ENCODE measurements at regions not wholly inside any gene's neighbourhood (a gene's known extent, or its start where the extent isn't known, plus 50 kb on each side); places are given as distances from the start of the nearest gene placed in this dataset.

GRCh38 chr9:26054600-26055520, 376.6 kb upstream of the TUSC1 start:
- H3K9ac ChIP-seq, result no peak overlapping the region
- no peak for TF ChIP-seq Cebpa-rat (IDR thresholded peaks at IDR 0.05)
- H3K4me2 ChIP-seq, result no peak overlapping the region
- H3K4me3 ChIP-seq, result no peak overlapping the region
- no peaks in the 10 kb centered on the region for H3K36me3 ChIP-seq
- no peaks in the 10 kb centered on the region for H3K27me3 ChIP-seq
- no peaks in the 10 kb centered on the region for H3K9me3 ChIP-seq
- H3K27ac ChIP-seq, result no peak overlapping the region
- no peaks in the 10 kb centered on the region for H3K4me1 ChIP-seq
- H4K20me1 ChIP-seq, result no peaks in the 10 kb centered on the region

- Histone ChIP-seq H3K27me3 (no peaks in the 10 kb centered on the region), H3K4me3 (no peak overlapping the region), H3K9me3 (no peaks in the 10 kb centered on the region), H3K36me3 (no peaks in the 10 kb centered on the region), H3K27ac (no peak overlapping the region), H3K4me2 (no peak overlapping the region), H3K4me1 (no peaks in the 10 kb centered on the region), H3K9ac (no peak overlapping the region), H4K20me1 (no peaks in the 10 kb centered on the region)
- TF ChIP-seq Cebpa-rat (IDR thresholded peaks at IDR 0.05), result no peak
Observed at GRCh38 chr9:26053954-26054353, 375.7 kb upstream of the TUSC1 start.

- H3K36me3 ChIP-seq, result no peaks in the 10 kb centered on the region
- no peaks in the 10 kb centered on the region for H3K9me3 ChIP-seq
- H4K20me1 ChIP-seq, result no peaks in the 10 kb centered on the region
- H3K27me3 ChIP-seq, result no peaks in the 10 kb centered on the region
- no peak overlapping the region for H3K4me2 ChIP-seq
- H3K9ac ChIP-seq, result no peak overlapping the region
- H3K27ac ChIP-seq, result no peak overlapping the region
- H3K4me3 ChIP-seq, result no peak overlapping the region
- no peak for TF ChIP-seq Cebpa-rat (IDR thresholded peaks at IDR 0.05)
- H3K4me1 ChIP-seq, result no peaks in the 10 kb centered on the region
Observed at GRCh38 chr9:26043431-26043830, 365.2 kb upstream of the TUSC1 start.

- Histone ChIP-seq H3K4me3 (no peak overlapping the region), H3K27ac (no peak overlapping the region), H3K9ac (no peak overlapping the region), H3K9me3 (no peaks in the 10 kb centered on the region), H3K4me2 (no peak overlapping the region), H3K36me3 (no peaks in the 10 kb centered on the region), H4K20me1 (no peaks in the 10 kb centered on the region), H3K4me1 (no peaks in the 10 kb centered on the region), H3K27me3 (no peaks in the 10 kb centered on the region)
- TF ChIP-seq Cebpa-rat (IDR thresholded peaks at IDR 0.05), result no peak
Observed at GRCh38 chr9:26034786-26035185, 356.5 kb upstream of the TUSC1 start.

- Histone ChIP-seq H3K4me3 (no peak overlapping the region), H3K4me2 (no peak overlapping the region)
Observed at GRCh38 chr9:26033336-26033735, 355.1 kb upstream of the TUSC1 start.

GRCh38 chr9:26026423-26027100, 348.3 kb upstream of the TUSC1 start:
- Histone ChIP-seq H3K36me3 (no peaks in the 10 kb centered on the region), H3K4me3 (no peak overlapping the region), H3K9me3 (no peaks in the 10 kb centered on the region), H3K4me1 (no peaks in the 10 kb centered on the region), H3K27me3 (no peaks in the 10 kb centered on the region), H3K27ac (no peak overlapping the region), H3K9ac (no peak overlapping the region), H3K4me2 (no peak overlapping the region), H4K20me1 (no peaks in the 10 kb centered on the region)
- no peak for TF ChIP-seq Cebpa-rat (IDR thresholded peaks at IDR 0.05)

More at GRCh38 chr9:26033336-26033735, 355.1 kb upstream of the TUSC1 start:
- H3K36me3 ChIP-seq, result no peaks in the 10 kb centered on the region
- H3K4me1 ChIP-seq, result no peaks in the 10 kb centered on the region
- H3K9ac ChIP-seq, result no peak overlapping the region
- no peak for TF ChIP-seq Cebpa-rat (IDR thresholded peaks at IDR 0.05)
- H3K27ac ChIP-seq, result no peak overlapping the region
- no peaks in the 10 kb centered on the region for H4K20me1 ChIP-seq
- no peaks in the 10 kb centered on the region for H3K9me3 ChIP-seq
- no peaks in the 10 kb centered on the region for H3K27me3 ChIP-seq

GRCh38 chr9:26013199-26013598, 335.0 kb upstream of the TUSC1 start:
- TF ChIP-seq Cebpa-rat (IDR thresholded peaks at IDR 0.05), result no peak
- Histone ChIP-seq H3K4me1 (no peaks in the 10 kb centered on the region), H3K36me3 (no peaks in the 10 kb centered on the region), H3K4me2 (no peak overlapping the region), H3K9ac (no peak overlapping the region), H3K9me3 (no peaks in the 10 kb centered on the region), H3K27me3 (no peaks in the 10 kb centered on the region), H4K20me1 (no peaks in the 10 kb centered on the region), H3K4me3 (no peak overlapping the region), H3K27ac (no peak overlapping the region)

GRCh38 chr9:26012797-26013196, 334.6 kb upstream of the TUSC1 start:
- Histone ChIP-seq H4K20me1 (no peaks in the 10 kb centered on the region), H3K27me3 (no peaks in the 10 kb centered on the region), H3K27ac (no peak overlapping the region), H3K9me3 (no peaks in the 10 kb centered on the region), H3K4me2 (no peak overlapping the region), H3K9ac (no peak overlapping the region), H3K4me3 (no peak overlapping the region), H3K36me3 (no peaks in the 10 kb centered on the region), H3K4me1 (no peaks in the 10 kb centered on the region)
- no peak for TF ChIP-seq Cebpa-rat (IDR thresholded peaks at IDR 0.05)

GRCh38 chr9:25994605-25995004, 316.4 kb upstream of the TUSC1 start:
- Histone ChIP-seq H3K27me3 (no peaks in the 10 kb centered on the region), H3K27ac (no peak overlapping the region), H3K9me3 (no peaks in the 10 kb centered on the region), H3K4me1 (peaks cover 4% of the 10 kb centered on the region; the same call in 1 of the 2 replicates), H3K4me3 (no peak overlapping the region), H3K36me3 (no peaks in the 10 kb centered on the region), H3K4me2 (no peak overlapping the region), H3K9ac (no peak overlapping the region), H4K20me1 (no peaks in the 10 kb centered on the region)
- no peak for TF ChIP-seq Cebpa-rat (IDR thresholded peaks at IDR 0.05)

- Histone ChIP-seq H3K27ac (no peak overlapping the region), H3K4me2 (no peak overlapping the region)
Observed at GRCh38 chr9:25990376-25990775, 312.1 kb upstream of the TUSC1 start.

More at GRCh38 chr9:25990376-25990775, 312.1 kb upstream of the TUSC1 start:
- Histone ChIP-seq H4K20me1 (no peaks in the 10 kb centered on the region), H3K27me3 (no peaks in the 10 kb centered on the region), H3K4me1 (peaks cover 4% of the 10 kb centered on the region; the same call in 1 of the 2 replicates), H3K4me3 (no peak overlapping the region), H3K36me3 (no peaks in the 10 kb centered on the region), H3K9ac (no peak overlapping the region), H3K9me3 (no peaks in the 10 kb centered on the region)
- TF ChIP-seq Cebpa-rat (IDR thresholded peaks at IDR 0.05), result no peak
